ENCODE measurements at regions not wholly inside any gene's neighbourhood (a gene's known extent, or its start where the extent isn't known, plus 50 kb on each side); places are given as distances from the start of the nearest gene placed in this dataset.
"Not testable (repeated sequence)": the region's sequence is repeated elsewhere in the genome, so short reads cannot be mapped to it uniquely, and the experiment has no call there.

DNA sequence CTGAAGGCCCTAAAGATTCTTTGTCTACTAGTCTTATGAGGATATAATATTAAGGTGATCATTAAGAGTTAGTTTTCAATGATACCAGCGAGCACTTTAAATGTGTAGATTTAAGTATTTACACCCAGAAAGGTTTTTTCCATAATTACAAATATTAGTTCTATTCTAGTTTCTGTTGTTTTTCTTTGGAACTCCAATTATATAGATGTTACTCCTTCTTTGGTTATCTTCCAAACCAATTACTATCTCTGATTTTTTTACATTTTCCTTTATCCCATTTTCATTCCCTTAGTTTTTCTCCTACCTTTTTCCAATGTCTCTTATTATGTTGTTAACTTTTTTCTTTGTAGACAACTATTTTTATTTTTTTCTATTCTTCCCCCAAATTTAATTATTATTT lies 355.1 kb downstream of the KCNN2 start:
- no peak for DNase-seq (ENCODE audit: low spot score)
- H3K27ac ChIP-seq, result no peak overlapping the region
- TF ChIP-seq, protein P1, sequence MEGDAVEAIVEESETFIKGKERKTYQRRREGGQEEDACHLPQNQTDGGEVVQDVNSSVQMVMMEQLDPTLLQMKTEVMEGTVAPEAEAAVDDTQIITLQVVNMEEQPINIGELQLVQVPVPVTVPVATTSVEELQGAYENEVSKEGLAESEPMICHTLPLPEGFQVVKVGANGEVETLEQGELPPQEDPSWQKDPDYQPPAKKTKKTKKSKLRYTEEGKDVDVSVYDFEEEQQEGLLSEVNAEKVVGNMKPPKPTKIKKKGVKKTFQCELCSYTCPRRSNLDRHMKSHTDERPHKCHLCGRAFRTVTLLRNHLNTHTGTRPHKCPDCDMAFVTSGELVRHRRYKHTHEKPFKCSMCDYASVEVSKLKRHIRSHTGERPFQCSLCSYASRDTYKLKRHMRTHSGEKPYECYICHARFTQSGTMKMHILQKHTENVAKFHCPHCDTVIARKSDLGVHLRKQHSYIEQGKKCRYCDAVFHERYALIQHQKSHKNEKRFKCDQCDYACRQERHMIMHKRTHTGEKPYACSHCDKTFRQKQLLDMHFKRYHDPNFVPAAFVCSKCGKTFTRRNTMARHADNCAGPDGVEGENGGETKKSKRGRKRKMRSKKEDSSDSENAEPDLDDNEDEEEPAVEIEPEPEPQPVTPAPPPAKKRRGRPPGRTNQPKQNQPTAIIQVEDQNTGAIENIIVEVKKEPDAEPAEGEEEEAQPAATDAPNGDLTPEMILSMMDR (conservative IDR thresholded peaks at IDR 0.05; ENCODE audit: low read depth), result no peak
- ChIA-PET CTCF (no interaction called here), POLR2A (ENCODE audit: low non-redundant PET) (no interaction called here)

DNA sequence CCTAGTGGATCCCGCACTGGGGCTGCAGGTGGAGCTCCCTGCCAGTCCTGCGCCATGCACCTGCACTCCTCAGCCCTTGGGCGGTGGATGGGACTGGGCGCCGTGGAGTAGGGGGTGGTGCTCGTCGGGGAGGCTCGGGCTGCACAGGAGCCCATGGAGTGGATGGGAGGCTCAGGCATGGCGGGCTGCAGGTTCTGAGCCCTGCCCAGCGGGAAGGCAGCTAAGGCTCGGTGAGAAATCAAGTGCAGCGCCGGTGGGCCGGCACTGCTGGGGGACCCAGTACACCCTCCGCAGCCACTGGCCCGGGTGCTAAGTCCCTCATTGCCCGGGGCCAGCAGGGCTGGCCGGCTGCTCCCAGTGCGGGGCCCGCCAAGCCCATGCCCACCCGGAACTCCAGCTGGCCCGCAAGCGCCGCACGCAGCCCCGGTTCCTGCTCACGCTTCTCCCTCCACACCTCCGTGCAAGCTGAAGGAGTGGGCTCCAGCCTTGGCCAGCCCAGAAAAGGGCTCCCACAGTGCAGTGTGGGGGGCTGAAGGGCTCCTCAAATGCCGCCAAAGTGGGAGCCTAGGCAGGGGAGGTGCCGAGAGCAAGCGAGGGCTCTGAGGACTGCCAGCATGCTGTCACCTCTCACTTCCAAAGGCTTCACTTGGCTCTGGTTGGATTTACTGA lies 342.5 kb downstream of the KCNN2 start:
- POLR2A ChIA-PET (ENCODE audit: low non-redundant PET); H3K27ac ChIP-seq; DNase-seq (ENCODE audit: low spot score): not testable (repeated sequence)
- CTCF ChIA-PET, result interaction anchor here (0.6 kb wide), 1 partner anchor 888 kb away, joined by 3 read pairs; no protein-coding TSS in a partner anchor

DNA sequence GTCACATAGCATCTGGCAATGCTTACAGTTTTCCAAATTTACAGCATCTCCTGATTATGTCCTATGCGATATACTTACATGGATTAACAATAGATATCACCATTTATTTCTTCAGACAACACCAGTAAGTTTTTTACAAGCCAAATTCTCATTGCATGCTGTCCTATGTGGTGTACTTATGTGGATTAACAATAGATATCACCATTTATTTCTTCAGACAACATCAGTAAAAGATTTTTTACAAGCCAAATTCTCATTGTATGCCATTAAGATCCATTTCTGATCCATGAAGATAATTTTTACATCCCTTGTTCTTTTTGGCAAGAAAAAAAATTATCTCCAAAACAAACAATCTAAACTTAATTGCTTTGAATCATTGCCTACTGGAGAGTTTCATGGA lies 340.9 kb downstream of the KCNN2 start:
- POLR2A ChIA-PET (ENCODE audit: low non-redundant PET), result no interaction called here
- TF ChIP-seq, protein P1 (conservative IDR thresholded peaks at IDR 0.05; ENCODE audit: low read depth), result no peak
- DNase-seq (ENCODE audit: low spot score), result no peak
- no peak overlapping the region for H3K27ac ChIP-seq
- CTCF ChIA-PET, result no interaction called here

DNA sequence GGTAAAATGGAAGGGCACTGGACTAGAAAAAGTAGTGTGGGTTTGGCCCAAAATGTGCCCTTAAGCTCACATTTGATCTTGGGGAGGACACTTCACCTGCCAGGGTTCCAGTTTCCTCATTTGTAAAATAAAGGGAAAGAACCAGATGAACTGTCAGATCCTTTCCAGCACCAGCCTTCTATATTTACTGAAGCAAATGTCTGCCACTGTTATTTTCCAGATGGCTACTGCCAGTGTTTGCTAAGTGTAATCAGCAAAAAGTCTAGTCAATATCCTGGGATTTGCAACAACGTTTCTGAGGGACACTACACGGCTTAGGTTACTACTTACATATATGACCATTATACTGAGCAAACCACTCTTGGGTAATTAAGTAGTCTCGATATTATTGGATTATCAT lies 340.3 kb downstream of the KCNN2 start:
- ChIA-PET CTCF (no interaction called here), POLR2A (ENCODE audit: low non-redundant PET) (no interaction called here)
- no peak for DNase-seq (ENCODE audit: low spot score)
- TF ChIP-seq, protein P1 (conservative IDR thresholded peaks at IDR 0.05; ENCODE audit: low read depth), result no peak
- no peak overlapping the region for H3K27ac ChIP-seq

DNA sequence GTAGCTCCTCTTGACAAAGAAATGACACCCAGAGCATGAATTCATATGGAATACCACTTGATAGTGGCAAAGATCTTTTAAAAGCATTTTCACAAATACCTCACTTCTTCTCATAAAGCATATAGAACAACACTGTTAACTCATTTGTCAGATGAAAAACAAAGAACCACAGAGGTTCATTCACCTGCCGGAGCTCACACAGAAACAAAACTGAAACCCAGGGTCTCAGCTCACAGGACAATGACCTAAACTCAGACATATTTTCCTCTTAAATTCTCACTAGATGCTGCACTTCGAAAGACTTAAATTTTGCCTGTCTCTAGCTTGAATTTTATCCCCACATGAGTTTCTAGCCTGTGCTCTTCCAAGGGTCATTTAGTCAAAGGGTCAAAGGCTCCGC lies 339.0 kb downstream of the KCNN2 start:
- CTCF ChIA-PET, result interaction anchor here (0.7 kb wide), 1 partner anchor 52 kb away, joined by 4 read pairs; no protein-coding TSS in a partner anchor
- TF ChIP-seq, protein P1 (conservative IDR thresholded peaks at IDR 0.05; ENCODE audit: low read depth), result no peak
- POLR2A ChIA-PET (ENCODE audit: low non-redundant PET), result no interaction called here
- no peak for DNase-seq (ENCODE audit: low spot score)
- H3K27ac ChIP-seq, result no peak overlapping the region

DNA sequence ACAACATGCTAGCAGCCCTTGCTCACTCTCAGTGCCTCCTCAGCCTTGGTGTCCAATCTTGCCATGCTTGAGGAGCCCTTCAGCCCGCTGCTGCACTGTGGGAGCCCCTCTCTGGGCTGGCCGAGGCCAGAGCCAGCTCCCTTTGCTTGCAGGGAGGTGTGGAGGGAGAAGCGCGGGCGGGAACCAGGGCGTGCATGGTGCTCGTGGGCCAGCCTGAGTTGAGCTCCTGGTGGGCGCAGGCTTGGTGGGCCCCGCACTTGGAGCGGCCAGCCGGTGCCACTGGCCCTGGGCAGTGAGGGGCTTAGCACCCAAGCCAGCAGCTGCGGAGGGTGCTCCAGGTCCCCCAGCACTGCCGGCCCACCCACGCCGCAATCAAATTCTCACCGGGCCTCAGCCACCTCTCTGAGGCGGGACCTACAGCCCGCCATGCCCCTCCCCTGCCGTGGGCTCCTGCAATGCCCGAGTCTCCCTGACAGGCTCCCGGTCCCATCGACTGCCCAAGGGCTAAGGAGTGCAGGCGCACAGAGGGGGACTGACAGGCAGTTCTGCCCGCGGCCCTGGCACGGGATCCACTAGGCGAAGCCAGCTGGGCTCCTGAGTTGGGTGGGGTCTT lies 333.5 kb downstream of the KCNN2 start:
- DNase-seq (ENCODE audit: low spot score), result no peak
- CTCF ChIA-PET, result no interaction called here
- POLR2A ChIA-PET (ENCODE audit: low non-redundant PET), result no interaction called here
- H3K27ac ChIP-seq, result no peak overlapping the region
- TF ChIP-seq, protein P1 (conservative IDR thresholded peaks at IDR 0.05; ENCODE audit: low read depth), result no peak

DNA sequence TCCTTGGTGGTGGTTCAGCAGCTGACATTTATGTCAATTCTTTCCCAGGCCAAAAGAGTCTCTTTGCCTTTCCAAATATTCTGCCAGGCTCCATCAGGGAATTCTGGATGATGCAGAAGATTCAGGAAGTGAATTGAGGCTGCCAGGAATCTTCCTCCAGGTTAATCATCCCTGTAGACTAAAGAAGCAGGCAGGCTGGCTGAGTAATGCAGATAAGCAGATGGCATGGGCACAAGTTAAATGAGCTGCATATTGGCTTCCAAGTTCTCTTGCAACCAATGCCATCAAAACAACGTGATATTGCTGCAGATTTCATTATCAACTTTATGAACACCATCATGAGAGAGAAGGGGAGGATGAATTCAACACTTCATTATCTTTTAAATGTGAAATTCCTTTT lies 324.5 kb downstream of the KCNN2 start:
- CTCF ChIA-PET, result no interaction called here
- DNase-seq (ENCODE audit: low spot score), result no peak
- no peak overlapping the region for H3K27ac ChIP-seq
- TF ChIP-seq, protein P1 (conservative IDR thresholded peaks at IDR 0.05; ENCODE audit: low read depth), result no peak
- POLR2A ChIA-PET (ENCODE audit: low non-redundant PET), result no interaction called here
